ENCODE measurements at regions not wholly inside any gene's neighbourhood (a gene's known extent, or its start where the extent isn't known, plus 50 kb on each side); places are given as distances from the start of the nearest gene placed in this dataset.
A peak's percentile ranks its signal among the peaks of the same experiment; 100 is the strongest.

GRCh38 chr11:37532271-37532670 is 934.2 kb upstream of the RAG2 start:
- Histone ChIP-seq H3K36me3 (no peaks in the 10 kb centered on the region), H3K27me3 (no peaks in the 10 kb centered on the region), H3K9me3 (peaks cover 4% of the 10 kb centered on the region), H3K4me3 (no peak overlapping the region)
- no peak for DNase-seq

DNA sequence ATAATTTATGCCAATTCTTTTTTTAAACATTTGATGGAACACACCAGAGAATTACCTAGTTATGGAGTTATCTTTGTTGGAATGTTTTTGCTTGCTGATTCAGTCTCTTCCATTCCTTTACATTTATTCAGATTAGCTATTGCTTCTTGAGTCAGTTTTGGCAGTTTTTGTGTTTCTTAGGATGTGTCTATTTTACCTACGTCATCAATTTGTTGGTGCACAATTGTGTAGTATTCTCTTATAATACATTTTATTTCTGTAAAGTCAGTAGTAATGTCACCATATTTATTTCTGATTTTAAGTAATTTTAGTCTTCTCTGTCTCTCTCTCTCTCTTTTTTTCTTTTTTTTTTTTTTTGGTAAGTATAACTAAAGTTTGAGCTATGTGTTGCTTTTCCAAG is 929.5 kb upstream of the RAG2 start:
- Histone ChIP-seq H3K9me3 (peaks cover 4% of the 10 kb centered on the region), H3K27me3 (no peaks in the 10 kb centered on the region), H3K4me3 (no peak overlapping the region), H3K36me3 (no peaks in the 10 kb centered on the region)
- DNase-seq: no peak

DNA sequence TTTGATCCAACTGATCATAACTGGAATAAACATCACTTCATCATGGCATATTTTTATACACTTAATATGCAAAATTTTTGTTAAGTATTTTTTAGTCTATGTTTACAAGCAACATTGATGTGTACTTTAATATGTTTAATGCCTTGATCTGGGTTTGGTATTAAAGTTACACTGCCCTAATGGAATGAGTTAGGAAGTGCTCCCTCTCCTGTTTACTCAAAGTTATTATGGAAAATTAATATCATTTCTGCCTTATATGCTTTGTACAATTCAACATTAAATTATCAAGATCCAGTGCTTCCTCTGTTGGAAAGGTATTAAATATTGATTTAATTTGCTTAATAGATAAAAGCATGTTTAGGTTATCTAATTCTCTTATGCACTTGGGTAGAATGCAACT is 927.3 kb upstream of the RAG2 start:
- no peak overlapping the region for H3K4me3 ChIP-seq
- no peaks in the 10 kb centered on the region for H3K27me3 ChIP-seq
- DNase-seq: no peak
- no peaks in the 10 kb centered on the region for H3K36me3 ChIP-seq
- H3K9me3 ChIP-seq: peaks cover 4% of the 10 kb centered on the region

DNA sequence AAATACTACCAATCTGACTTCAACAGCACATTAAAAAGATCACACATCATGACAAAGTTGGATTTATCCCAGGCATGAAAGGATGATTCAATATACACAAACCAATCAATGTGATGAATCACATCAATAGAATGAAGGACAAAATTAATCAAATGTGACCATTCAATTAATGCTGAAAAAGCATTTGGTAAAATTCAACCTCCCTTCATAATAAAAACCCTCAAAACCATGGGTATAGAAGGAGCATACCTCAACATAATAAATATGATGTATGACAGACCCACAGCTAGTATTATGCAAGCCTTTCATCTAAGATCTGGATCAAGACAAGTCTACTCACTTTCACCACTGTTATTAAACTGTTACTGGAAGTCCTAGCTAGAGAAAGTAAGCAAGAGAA is 921.7 kb upstream of the RAG2 start:
- Histone ChIP-seq H3K4me3 (no peak overlapping the region), H3K27me3 (no peaks in the 10 kb centered on the region), H3K36me3 (no peaks in the 10 kb centered on the region), H3K9me3 (peaks cover 33% of the 10 kb centered on the region)
- no peak for DNase-seq

DNA sequence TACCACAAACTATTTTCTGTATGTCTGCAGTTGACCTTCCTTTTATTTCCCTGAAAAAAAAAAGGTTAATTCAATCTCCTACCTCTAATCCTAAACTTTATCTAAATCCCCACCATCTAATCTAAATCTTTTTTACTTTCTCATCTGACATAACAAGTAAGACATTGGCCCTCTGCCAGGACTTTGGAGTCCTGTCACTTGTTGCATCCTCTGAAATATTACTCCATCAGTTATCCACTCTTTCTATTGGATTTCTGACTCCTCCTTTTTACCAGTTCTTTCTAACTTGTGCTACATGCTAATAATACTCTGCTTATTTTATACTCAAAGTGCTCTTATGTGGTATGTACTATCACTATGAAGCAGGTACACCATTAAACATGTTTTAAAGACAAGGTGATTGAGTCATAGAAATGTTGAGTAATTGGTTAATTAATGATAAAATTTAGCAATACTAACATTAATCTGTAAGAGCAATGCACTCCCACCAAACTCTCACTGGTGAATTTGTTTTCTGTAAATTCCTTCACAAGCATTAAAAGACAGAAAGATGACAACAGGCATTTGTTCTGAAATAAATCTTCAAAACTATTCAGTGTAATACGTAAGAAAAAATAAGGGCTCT is 914.2 kb upstream of the RAG2 start:
- no peak overlapping the region for H3K4me3 ChIP-seq
- no peaks in the 10 kb centered on the region for H3K36me3 ChIP-seq
- H3K9me3 ChIP-seq: peaks cover 18% of the 10 kb centered on the region
- no peak for DNase-seq
- no peaks in the 10 kb centered on the region for H3K27me3 ChIP-seq

GRCh38 chr11:37511425-37511933 is 913.4 kb upstream of the RAG2 start:
- Histone ChIP-seq H3K9me3 (peaks cover 12% of the 10 kb centered on the region), H3K4me3 (no peak overlapping the region), H3K27me3 (no peaks in the 10 kb centered on the region), H3K36me3 (no peaks in the 10 kb centered on the region)
- no peak for DNase-seq

DNA sequence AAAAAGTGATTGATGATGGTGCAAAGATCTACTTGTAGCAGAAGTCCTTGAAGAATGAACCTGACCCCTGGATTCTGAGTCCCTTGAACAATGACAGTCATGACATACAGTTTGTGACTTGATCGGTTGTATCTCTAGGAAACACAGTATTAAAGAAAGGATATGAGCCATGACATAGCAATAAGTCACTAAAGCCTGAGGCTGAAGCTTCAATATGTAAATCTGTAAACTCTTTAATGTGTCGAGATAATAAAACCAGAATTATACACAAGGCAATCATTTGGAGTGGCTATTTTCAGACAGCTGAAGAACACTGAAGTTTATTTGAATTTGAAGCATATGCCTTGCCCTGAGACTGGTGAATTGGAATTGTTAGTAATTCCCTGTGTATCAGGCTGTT is 911.5 kb upstream of the RAG2 start:
- Histone ChIP-seq H3K36me3 (no peaks in the 10 kb centered on the region), H3K4me3 (no peak overlapping the region), H3K27me3 (no peaks in the 10 kb centered on the region), H3K9me3 (no peaks in the 10 kb centered on the region)
- DNase-seq: no peak

DNA sequence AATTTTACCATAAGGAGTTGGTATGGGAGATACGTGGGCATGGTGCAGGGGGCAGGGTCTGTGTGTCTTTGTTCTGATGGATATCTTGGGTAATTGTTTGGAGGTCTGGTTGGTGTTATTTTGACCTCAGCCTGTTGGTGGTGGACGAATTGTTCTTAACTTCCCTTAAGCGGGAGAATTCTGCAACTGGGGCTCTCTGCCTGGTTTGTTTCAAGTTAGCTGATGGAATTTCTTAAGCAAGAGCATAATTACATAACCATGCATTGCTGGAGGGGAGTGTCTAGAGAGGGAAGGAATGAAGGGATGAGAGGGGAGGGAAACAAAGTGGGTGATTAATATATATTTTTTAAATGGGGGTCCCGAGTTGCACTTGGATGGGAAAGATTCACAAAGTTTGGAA is 908.5 kb upstream of the RAG2 start:
- no peaks in the 10 kb centered on the region for H3K9me3 ChIP-seq
- H3K27me3 ChIP-seq: no peaks in the 10 kb centered on the region
- no peak overlapping the region for H3K4me3 ChIP-seq
- H3K36me3 ChIP-seq: no peaks in the 10 kb centered on the region
- no peak for DNase-seq

GRCh38 chr11:37505406-37505805 is 907.4 kb upstream of the RAG2 start:
- Histone ChIP-seq H3K9me3 (no peaks in the 10 kb centered on the region), H3K36me3 (no peaks in the 10 kb centered on the region), H3K27me3 (no peaks in the 10 kb centered on the region), H3K4me3 (no peak overlapping the region)
- no peak for DNase-seq

DNA sequence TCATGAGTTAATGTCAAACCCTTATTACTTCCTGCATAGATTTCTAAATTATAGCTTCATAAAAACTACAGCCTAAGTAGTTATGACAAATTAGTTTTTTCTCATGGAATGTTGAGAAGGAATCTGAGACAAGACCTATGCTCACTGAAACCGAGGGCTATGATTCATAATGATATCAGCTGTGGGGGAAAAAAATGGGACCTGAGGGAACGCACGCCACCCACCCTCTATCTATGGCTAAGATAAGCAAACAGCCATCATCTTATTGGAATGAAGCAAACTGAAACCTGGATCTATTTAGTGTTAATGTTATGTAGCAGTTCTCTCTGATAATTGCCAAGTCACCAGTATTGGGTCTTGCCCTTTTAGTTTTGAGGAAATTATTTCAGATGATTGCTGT is 906.9 kb upstream of the RAG2 start:
- no peaks in the 10 kb centered on the region for H3K27me3 ChIP-seq
- H3K36me3 ChIP-seq: no peaks in the 10 kb centered on the region
- DNase-seq: peak; percentile 67
- H3K9me3 ChIP-seq: no peaks in the 10 kb centered on the region
- no peak overlapping the region for H3K4me3 ChIP-seq

GRCh38 chr11:37504060-37504611 is 906.1 kb upstream of the RAG2 start:
- Histone ChIP-seq H3K36me3 (no peaks in the 10 kb centered on the region), H3K9me3 (no peaks in the 10 kb centered on the region), H3K27me3 (no peaks in the 10 kb centered on the region), H3K4me3 (no peak overlapping the region)
- peak; percentile 48 for DNase-seq

DNA sequence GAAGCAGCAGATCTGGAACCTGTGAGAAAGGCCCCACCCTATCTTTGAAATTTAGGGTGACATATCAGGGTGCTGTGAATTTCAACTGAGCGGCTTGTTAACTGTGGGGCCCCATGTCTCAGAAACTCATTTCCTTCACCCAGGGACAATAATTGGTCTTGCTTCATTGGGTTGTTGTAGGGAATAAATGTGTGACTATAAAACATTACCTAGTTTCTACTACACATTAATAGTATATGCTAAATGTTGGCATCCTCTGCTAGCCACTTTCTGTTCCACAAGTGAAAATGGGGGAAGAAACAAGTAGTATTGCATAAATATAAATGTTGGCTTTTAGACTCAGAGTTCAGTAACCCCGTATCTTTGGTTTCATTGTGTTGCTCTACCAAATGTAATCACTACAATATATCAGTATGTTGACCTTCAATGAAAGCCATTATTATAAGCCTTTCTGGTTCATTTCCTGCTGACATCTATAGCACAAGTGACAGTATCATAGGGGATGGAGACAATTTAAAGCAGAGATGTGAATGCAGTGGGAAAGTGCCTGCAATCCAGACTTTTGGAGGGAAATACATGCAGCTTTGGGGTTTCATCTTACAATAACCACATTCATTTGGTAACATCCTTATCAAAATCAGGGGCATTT is 905.5 kb upstream of the RAG2 start:
- Histone ChIP-seq H3K4me3 (no peak overlapping the region), H3K27me3 (no peaks in the 10 kb centered on the region), H3K9me3 (no peaks in the 10 kb centered on the region), H3K36me3 (no peaks in the 10 kb centered on the region)
- DNase-seq: no peak

GRCh38 chr11:37502202-37502601 is 904.2 kb upstream of the RAG2 start:
- no peak for DNase-seq
- Histone ChIP-seq H3K36me3 (no peaks in the 10 kb centered on the region), H3K27me3 (no peaks in the 10 kb centered on the region), H3K9me3 (no peaks in the 10 kb centered on the region), H3K4me3 (peak overlapping the region; percentile 8; the same call in 1 of the 2 replicates)

DNA sequence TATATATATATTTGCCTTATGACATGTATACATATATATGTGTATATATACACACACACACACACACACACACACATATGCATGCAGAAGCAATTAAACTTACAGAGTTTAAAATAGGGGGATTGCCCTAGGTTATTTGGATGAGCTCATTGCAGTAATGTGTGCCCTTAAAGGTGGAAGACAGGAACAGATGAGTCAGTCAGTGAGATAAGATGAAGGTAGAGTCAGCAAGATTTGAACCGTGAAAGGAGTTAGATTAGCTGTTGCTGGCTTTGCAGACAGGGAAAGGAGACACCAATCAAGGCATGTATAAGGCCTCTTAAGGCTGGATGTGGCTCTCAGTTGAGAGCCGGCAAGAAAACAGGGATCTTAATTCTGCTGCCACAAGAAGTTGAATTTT is 902.4 kb upstream of the RAG2 start:
- no peaks in the 10 kb centered on the region for H3K9me3 ChIP-seq
- no peaks in the 10 kb centered on the region for H3K36me3 ChIP-seq
- H3K4me3 ChIP-seq: no peak overlapping the region
- DNase-seq: no peak
- H3K27me3 ChIP-seq: no peaks in the 10 kb centered on the region

DNA sequence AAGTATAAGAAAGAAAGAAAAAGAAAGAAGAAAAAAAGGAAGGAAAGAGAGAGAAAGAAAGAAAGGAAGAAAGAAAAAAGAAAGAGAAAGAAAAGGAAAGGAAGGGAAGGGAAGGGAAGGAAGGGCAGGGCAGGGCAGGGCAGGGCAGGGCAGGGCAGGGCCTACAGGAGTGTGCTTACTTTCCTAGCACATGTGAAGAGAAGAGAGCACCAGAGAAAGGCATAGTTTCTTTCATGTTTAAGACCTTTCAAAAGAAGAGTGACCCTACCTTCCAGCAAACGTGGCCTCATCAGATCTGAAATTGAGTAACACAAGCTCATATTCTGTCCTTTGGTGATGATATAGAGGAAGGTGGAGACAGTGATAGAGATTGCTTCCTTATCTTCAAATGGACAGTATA is 899.3 kb upstream of the RAG2 start:
- Histone ChIP-seq H3K27me3 (no peaks in the 10 kb centered on the region), H3K36me3 (no peaks in the 10 kb centered on the region), H3K4me3 (no peak overlapping the region), H3K9me3 (no peaks in the 10 kb centered on the region)
- DNase-seq: no peak

- no peaks in the 10 kb centered on the region for H3K27me3 ChIP-seq
- H3K36me3 ChIP-seq: no peaks in the 10 kb centered on the region
- no peaks in the 10 kb centered on the region for H3K9me3 ChIP-seq
- H3K4me3 ChIP-seq: no peak overlapping the region
- no peak for DNase-seq
Measured at GRCh38 chr11:37496201-37496600, 898.2 kb upstream of the RAG2 start.

DNA sequence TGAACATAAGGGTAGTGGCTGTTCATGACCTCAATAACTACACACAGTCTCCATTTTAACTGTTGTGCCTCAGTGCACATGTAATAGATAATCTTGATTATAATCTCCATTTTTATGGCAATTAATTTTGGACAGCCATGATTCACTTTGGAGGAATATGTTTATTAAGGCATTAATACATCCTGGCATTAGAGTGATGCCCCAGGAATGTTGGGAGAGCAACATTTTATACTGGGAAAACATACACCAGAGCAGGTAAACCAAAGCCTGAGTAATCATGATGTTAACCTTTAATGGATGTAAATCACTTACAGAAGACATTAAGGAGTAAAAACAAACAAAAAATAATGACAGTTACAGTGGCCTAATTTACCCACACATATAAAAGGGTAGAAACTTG is 886.3 kb upstream of the RAG2 start:
- Histone ChIP-seq H3K36me3 (no peaks in the 10 kb centered on the region), H3K27me3 (no peaks in the 10 kb centered on the region)
- DNase-seq: no peak

DNA sequence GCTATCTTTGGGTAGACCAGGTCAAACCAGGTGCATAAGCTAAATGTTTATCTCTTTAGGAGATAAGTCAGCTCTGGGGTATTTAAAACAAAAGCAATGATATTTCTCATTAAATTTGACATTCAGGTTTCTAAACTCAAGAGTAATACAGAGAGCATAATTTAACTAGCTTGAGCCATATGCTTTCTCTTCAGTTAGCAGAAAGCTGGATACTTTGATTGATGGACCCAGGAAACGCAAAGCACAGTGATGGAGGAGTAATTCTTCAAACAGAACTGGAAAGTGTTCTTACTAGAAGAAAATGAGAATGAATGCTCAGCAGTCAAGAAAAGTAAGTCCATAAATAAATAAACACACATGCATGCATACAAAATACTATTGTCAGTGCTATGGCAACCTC is 885.7 kb upstream of the RAG2 start:
- no peak overlapping the region for H3K4me3 ChIP-seq
- no peaks in the 10 kb centered on the region for H3K9me3 ChIP-seq
- H3K36me3 ChIP-seq: no peaks in the 10 kb centered on the region
- DNase-seq: no peak
- no peaks in the 10 kb centered on the region for H3K27me3 ChIP-seq

More for the DNA sequence above, 886.3 kb upstream of the RAG2 start:
- Histone ChIP-seq H3K4me3 (no peak overlapping the region), H3K9me3 (no peaks in the 10 kb centered on the region)
